Right atrium auricular region (tissue), 2 donors: ENCODE measurements at regions not wholly inside any gene's neighbourhood (a gene's known extent, or its start where the extent isn't known, plus 50 kb on each side); places are given as distances from the start of the nearest gene placed in this dataset.

Experiments used
- DNase-seq: peaks from one replicate; pipeline ENCODE4 v3.0.0-alpha.2; 2019; ENCODE audit warnings: low spot score
- H3K27ac ChIP-seq, 2 donors: fragments of 200-600 bp; sonication (generic); 1 replicate in 1 of 2; 2 replicates in 1 of 2; pipeline ENCODE4 v1.5.1; 2016 to 2019
- H3K27me3 ChIP-seq, 2 donors: fragments of 200-600 bp; sonication (generic); one replicate each; pipeline versions ENCODE4 v1.5.1 to v1.6.0; 2017 to 2019
- H3K36me3 ChIP-seq: fragments of 200-600 bp; sonication (generic); one replicate; pipeline ENCODE4 v1.5.1; 2016
- H3K4me1 ChIP-seq, 2 donors: fragments of 200-600 bp; sonication (generic); one replicate each; pipeline versions ENCODE4 v1.5.1 to v1.6.0; 2017 to 2019
- H3K4me3 ChIP-seq, 2 donors: fragments of 200-600 bp; sonication (generic); 1 replicate in 1 of 2; 2 replicates in 1 of 2; pipeline ENCODE4 v1.5.1; 2017 to 2019; ENCODE audit warnings: mild to moderate bottlenecking in 1 of 2, moderate library complexity in 1 of 2
- H3K9me3 ChIP-seq, 2 donors: fragments of 200-600 bp; sonication (generic); one replicate each; pipeline ENCODE4 v1.5.1; 2019
- TF ChIP-seq, protein P1 (sequence below), 2 donors: fragments of 200-600 bp; sonication (generic); IDR thresholded peaks; one replicate each; pipeline ENCODE4 v1.5.1; 2019; ENCODE audit warnings: antibody characterized with exemption in 2 of 2

DNA sequence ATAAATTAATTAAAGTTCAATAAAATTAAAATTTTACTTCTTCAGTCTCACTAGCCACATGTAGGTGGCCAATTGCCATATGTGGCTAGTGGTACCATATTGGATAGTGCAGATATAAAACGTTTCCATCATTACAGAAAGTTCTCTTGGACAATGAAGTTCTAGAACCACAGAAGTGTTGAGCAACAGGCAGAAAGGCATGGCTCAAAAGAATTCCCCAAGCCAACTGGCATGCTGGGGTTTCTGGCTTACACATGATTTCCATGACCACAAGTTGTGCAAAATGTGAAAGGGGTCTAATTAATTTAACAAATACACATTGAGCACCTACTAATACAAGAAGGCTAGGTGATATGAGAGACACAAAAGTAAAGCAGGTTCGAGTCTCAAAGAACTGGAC is 72.2 kb upstream of the CDC42BPA start:
- no peak for DNase-seq
- no peaks in the 10 kb centered on the region for H3K4me1 ChIP-seq
- H3K27ac ChIP-seq: no peak overlapping the region
- no peaks in the 10 kb centered on the region for H3K9me3 ChIP-seq
- H3K4me3 ChIP-seq: no peak overlapping the region
- TF ChIP-seq, protein P1, sequence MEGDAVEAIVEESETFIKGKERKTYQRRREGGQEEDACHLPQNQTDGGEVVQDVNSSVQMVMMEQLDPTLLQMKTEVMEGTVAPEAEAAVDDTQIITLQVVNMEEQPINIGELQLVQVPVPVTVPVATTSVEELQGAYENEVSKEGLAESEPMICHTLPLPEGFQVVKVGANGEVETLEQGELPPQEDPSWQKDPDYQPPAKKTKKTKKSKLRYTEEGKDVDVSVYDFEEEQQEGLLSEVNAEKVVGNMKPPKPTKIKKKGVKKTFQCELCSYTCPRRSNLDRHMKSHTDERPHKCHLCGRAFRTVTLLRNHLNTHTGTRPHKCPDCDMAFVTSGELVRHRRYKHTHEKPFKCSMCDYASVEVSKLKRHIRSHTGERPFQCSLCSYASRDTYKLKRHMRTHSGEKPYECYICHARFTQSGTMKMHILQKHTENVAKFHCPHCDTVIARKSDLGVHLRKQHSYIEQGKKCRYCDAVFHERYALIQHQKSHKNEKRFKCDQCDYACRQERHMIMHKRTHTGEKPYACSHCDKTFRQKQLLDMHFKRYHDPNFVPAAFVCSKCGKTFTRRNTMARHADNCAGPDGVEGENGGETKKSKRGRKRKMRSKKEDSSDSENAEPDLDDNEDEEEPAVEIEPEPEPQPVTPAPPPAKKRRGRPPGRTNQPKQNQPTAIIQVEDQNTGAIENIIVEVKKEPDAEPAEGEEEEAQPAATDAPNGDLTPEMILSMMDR (IDR thresholded peaks at IDR 0.05): no peak
- no peaks in the 10 kb centered on the region for H3K36me3 ChIP-seq
- H3K27me3 ChIP-seq: no peaks in the 10 kb centered on the region

DNA sequence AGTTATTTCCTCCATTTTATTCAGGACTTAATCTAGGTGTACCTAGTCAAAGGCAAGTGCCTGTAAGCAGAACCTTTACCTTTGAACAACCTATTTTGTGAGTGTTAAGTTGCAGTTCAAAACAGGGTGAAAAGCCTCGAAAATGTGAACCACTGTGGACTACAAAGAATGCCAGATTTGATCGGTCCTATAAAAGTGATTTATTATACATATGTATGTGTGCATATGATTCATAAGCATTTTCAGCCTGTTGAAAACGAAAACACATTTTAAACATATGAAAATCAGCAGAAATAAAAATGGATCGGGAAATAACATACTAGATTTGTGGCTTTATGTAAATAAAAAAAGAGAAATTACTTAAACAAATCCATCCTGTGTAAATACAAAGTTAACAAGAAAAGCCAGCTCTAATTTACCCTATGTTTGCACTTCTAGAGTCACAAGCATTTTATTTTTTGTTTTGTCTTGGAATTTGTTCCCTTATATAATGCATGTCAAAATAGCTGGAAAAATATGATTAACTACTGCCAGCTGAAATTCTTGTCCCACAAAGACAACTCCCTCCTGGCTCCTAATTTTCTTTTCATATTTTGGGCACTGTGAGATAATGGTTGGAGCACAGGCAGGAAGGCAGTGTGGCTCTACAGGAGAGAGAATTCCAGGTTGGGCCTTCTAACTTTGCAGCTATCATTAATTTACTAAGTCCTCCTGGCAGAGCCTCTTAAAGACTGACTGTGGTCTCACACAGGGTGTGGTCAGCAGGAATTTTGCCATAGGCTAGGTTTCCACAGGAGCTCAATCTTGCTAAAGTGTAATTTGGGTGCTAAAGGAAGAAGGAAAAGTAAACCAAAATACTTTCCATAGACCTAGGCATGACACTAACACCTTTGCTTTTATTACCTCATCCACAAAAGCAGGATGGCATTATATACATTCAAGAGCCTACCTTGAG is 70.2 kb upstream of the CDC42BPA start:
- TF ChIP-seq, protein P1 (IDR thresholded peaks at IDR 0.05): no peak
- H3K4me1 ChIP-seq: no peaks in the 10 kb centered on the region
- no peaks in the 10 kb centered on the region for H3K9me3 ChIP-seq
- H3K36me3 ChIP-seq: no peaks in the 10 kb centered on the region
- H3K27me3 ChIP-seq: no peaks in the 10 kb centered on the region
- no peak overlapping the region for H3K4me3 ChIP-seq
- DNase-seq: no peak
- H3K27ac ChIP-seq: no peak overlapping the region

DNA sequence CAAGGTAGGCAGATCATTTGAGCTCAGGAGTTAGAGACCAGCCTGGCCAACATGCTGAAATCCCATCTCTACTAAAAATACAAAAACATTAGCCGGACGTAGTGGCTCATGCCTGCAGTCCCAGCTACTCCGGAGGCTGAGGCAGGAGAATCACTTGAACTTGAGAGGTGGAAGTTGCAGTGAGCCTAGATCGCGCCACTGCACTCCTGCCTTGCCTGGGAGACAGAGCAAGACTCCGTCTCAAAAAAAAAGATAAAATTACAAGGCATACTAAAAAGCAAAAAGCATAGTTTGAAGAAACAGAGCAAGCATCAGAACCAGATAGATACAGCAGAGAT is 61.2 kb upstream of the CDC42BPA start:
- no peaks in the 10 kb centered on the region for H3K9me3 ChIP-seq
- H3K4me3 ChIP-seq: no peak overlapping the region
- TF ChIP-seq, protein P1 (IDR thresholded peaks at IDR 0.05): no peak
- H3K4me1 ChIP-seq: no peaks in the 10 kb centered on the region
- H3K36me3 ChIP-seq: no peaks in the 10 kb centered on the region
- H3K27me3 ChIP-seq: no peaks in the 10 kb centered on the region
- H3K27ac ChIP-seq: no peak overlapping the region
- DNase-seq: no peak

DNA sequence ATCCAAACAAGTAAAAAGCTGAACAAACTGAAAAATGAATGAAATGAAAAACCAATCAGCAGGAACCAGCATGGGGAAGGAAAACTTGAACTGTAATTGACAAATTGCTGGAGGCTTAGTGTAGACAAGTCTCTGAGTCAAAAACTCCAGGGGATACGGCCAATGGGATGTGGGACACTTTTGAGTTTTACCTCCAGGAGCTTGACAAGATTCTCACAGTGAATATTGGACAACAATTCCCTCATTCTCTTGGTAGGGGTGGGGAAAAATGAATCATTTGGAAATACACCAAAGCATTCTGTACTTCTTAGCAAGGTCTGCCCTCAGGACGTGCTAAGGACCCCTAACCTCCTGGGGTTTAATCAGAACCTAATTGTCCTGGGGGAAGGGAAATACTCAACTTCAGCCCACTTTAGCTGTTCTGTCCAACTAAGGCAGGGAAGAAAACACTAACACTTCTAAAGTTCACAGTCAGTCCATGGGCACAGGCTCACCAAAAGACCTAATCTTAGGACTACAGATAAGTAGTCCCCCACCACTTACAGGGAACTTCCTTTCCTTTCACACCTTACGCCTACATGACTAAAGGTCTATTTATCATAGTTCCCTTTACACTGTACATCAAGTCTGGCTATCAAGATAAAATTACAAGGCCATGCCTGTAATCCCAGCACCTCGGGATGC is 60.7 kb upstream of the CDC42BPA start:
- Histone ChIP-seq H3K4me1 (no peaks in the 10 kb centered on the region), H3K27ac (no peak overlapping the region), H3K4me3 (no peak overlapping the region), H3K27me3 (no peaks in the 10 kb centered on the region), H3K36me3 (no peaks in the 10 kb centered on the region), H3K9me3 (no peaks in the 10 kb centered on the region)
- TF ChIP-seq, protein P1 (IDR thresholded peaks at IDR 0.05): no peak
- no peak for DNase-seq

DNA sequence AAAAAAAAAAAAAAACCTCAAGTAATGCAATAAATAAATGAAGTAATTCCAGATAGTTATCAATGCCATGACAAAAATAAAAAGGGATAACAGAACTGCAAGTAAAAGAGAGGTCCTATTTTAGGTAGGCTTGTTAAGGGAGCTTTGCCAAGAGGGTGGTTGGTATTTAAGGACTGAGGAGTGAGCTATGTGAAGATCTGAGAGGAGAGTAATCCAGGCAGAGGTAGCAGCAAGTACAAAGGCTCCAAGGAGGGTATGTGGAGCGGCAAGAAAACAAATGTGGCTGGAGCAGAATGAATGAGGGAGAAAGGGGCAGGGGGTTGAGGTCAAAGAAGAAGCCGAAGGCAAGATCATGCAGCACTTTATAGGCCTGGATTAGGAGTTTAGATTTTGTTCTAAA is 59.9 kb upstream of the CDC42BPA start:
- no peaks in the 10 kb centered on the region for H3K36me3 ChIP-seq
- no peaks in the 10 kb centered on the region for H3K27me3 ChIP-seq
- H3K27ac ChIP-seq: no peak overlapping the region
- no peaks in the 10 kb centered on the region for H3K4me1 ChIP-seq
- DNase-seq: no peak
- TF ChIP-seq, protein P1 (IDR thresholded peaks at IDR 0.05): no peak
- no peak overlapping the region for H3K4me3 ChIP-seq
- H3K9me3 ChIP-seq: no peaks in the 10 kb centered on the region
